Dedifferentiated amniotic fluid mesenchymal stem cell (primary cell): ENCODE measurements at regions not wholly inside any gene's neighbourhood (a gene's known extent, or its start where the extent isn't known, plus 50 kb on each side); places are given as distances from the start of the nearest gene placed in this dataset.

Experiments used
- DNase-seq: peaks from one replicate; pipeline ENCODE4 v3.0.0-alpha.2; 2016; ENCODE audit errors: extremely low spot score

DNA sequence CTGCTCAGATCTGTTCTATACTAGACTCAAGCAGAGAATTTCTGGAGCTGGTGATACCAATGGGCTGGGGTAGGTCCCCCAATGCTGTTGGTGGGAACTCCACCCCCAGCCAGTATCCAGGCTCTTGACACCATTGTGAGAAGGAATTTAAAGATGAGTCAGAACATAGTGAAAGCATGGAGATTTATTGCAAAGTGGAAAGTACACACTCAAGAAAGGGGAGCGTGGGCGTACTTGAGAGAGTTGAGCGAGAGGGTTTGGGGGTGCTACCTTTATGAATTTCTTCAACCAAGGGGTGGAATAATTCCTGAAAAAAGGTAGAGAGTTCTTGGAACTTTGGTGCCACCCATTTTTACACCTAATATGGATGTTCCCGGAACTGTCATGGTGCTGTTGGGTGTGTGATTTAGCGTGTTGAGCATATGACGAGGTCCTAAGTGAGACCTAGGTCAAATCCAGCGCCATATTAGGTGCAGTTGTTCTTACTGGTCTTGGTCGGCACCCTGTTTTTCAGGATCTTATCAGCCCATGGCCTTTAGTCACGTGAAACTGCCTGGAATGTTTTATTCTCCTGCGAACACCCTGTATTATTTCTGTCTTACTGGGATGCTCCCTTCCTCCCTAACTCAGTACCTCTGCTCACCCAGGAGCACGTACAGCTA is 122.0 kb upstream of the AHR start:
- no peak for DNase-seq

DNA sequence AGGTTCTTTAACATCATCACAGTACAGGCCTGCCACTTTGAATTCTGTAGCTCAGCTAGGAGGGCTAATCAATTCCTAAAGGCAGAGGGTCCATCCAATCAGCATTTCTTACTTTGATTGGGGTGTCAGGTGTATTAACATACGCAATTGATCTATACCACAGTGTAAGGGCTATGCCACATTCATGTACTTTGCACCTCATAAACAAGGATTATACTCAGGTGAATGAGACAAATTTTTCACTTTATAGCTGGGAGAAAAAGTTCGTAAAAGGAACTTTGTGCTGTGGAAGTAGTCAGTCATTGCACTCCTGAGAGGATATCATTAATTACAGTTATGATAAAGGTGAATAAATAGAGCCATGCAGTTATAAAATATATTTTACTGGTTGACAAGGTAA is 119.9 kb upstream of the AHR start:
- DNase-seq = no peak

DNA sequence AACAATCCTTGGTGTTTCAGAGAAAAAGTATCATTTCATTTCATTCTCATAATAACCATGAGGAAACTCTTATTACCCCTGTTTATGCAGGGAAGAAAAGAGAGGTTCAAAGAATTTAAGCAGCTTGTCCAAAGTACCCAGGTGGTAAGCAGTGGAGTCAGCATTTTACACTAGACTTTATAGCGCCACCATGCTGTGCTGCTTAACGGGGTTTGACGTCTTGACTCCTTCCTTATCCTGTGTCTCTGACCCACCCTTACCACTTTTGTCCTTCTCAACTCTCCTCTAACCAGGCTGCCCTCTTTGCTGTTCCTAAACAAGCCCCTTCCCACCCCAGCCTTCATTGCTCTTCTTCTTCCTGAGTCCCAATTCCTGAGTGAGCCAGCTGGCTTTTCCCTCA is 117.0 kb upstream of the AHR start:
- DNase-seq = no peak

DNA sequence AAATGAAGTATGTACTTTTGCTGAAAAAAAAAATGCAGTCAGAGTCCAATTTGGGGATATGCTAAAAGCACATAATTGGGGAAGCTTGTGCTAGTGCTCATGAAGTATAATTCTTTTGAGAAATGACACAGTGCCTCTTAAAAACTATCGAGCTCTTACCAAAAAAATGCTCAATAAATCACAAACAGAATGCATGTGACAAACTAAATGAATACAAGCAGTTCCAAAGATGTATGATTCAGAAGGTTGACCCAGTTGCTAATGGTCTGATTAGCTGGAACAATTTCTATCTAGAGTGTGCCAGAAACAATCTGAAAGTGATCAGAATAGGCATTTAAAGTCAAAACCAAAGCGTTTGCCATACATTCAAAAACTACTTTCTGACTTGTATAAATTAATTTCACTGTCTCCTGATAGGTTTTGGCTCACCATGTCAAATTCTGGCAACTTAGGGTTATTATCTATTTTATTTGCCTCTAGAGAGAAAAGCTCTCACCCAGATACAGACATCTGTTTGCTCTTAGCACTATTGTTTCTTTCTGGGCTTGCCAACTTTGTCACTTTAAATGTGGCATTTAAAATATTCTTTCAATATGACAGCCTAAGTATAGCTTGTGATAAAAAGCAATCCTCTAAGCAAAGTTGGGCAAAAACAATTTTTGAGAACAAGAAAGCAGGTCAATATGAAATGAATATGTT is 114.7 kb upstream of the AHR start:
- DNase-seq = no peak

GRCh38 chr7:17184805-17185689 is 113.4 kb upstream of the AHR start:
- DNase-seq = no peak

DNA sequence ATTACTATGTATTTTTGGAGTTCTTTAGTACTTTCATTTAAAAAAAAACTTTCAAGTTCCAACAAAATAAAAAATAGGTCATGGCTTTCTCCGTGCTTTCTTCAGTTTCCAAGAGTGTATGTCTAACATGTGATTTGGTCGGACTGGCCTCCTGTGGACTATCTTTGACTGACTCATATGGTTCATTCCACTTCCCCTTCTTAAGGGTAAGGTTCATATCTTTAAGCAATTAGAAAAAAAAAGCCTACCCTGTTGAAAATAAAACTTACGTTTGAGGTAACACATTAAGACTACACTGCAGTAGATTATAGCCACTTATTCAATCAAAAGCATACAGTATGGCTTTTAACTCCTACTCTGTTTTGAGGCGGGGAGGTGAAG is 112.8 kb upstream of the AHR start:
- DNase-seq = no peak

DNA sequence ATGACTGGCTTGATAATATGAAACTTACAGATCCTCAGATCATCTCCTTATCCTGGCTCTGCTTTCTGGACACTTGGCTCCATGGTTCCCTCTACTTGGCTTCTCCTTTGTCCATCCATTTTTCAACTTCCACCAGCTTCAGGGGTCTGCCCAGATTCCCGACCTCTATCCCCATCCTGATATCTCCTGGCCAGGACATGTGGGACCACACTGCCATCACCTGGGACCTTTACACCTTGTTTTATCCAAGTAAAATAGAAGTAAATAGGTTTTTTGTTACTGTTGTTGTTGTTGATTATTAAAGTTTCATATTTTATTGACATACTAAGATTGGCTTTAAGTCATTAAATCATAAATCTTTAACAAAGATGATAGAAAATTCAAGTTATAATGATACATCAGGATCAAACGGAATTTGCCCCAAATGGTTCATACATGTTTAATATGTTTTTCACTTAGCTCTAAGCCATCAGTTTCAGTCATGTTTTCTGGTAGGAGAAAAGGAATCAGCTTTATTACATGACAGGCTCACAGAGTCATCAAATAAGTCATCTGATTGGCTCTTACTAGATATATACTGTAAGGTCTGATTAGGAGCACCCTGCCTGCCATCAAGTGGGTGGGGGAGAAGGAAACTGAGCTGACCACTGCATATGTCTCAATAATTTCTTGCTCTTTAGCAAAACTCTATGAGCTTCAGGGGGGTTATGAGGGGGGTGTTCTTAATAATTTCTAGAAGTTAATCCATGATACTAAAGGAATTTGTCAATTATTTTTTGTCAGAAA is 111.5 kb upstream of the AHR start:
- no peak for DNase-seq

- DNase-seq = no peak
Observed at GRCh38 chr7:17194656-17195055, 103.8 kb upstream of the AHR start.

GRCh38 chr7:17195576-17195975 is 102.9 kb upstream of the AHR start:
- DNase-seq = no peak

GRCh38 chr7:17205910-17206309 is 92.5 kb upstream of the AHR start:
- no peak for DNase-seq

- DNase-seq = no peak
Observed at GRCh38 chr7:17206349-17206905, 92.0 kb upstream of the AHR start.

- no peak for DNase-seq
Observed at GRCh38 chr7:17207220-17207619, 91.2 kb upstream of the AHR start.

DNA sequence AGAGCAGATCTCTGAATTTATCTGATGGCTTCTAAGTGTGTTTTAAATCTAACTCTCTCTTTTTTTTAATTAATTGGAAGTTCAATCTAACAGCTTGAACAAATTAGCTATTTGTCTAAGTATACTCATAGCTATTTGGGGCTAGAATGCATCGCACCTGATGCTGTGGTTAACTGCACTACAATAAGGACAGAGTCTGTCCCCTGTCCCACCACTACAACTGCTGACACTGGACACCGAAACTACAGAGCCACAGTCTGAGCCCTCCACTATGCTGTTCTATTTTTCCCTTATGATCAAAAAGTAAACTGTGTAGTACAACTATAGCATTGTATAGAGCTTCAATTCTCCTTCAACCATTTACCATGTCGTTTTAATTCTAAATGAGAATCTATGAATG is 89.4 kb upstream of the AHR start:
- DNase-seq = no peak

GRCh38 chr7:17211307-17211836 is 87.1 kb upstream of the AHR start:
- DNase-seq = no peak

- no peak for DNase-seq
Observed at GRCh38 chr7:17212188-17212587, 86.3 kb upstream of the AHR start.

DNA sequence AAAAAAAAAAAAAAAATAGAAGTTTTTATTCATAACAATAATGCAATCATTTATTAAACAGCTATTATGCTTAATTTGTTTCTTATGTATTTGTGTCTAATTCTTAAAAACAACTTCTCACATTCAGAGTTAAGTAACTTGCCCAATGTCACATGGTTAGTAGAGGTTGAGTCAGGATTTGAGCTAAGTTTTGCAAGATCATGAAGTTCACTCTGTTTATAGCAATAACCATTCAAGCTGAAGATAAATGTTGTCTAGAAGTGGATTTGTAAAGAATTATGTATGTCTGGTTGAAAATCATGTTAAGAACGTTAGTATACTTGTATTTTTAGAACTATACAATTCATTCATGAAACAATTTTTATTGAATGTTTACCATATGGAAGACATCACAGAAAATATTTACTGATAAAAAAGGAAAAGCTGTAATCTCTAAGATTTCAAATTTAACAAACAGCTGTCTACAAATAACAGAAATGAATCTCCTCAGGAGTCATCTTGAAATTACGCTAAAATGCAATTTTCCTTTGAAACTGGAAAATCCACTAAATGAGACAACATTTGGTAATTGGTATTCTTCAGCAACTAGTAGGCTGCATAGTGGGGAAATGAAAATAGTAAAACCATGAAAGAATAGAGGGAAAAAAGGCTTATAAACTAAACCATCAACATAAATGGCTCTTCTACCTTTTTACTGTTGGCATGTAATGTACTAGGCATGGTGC is 70.5 kb upstream of the AHR start:
- peak; percentile 12 for DNase-seq

DNA sequence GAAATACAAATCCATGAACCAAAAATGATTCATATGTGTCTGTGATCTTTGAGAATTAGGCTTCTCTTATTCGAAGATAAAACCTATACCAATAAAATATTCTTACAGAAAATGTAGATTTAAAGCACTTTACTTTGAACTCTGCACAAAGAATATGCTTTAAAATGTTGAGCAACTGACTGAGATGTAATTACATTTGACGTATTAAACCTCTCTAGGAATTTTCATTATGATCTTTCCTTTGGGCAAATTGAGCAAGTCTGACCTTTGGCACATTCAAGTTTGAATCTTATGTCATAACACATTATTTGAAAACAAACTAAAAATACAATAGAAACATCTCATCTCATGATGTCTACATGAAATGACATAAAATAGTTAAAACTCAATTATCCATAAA is 69.2 kb upstream of the AHR start:
- DNase-seq = peak; percentile 4

DNA sequence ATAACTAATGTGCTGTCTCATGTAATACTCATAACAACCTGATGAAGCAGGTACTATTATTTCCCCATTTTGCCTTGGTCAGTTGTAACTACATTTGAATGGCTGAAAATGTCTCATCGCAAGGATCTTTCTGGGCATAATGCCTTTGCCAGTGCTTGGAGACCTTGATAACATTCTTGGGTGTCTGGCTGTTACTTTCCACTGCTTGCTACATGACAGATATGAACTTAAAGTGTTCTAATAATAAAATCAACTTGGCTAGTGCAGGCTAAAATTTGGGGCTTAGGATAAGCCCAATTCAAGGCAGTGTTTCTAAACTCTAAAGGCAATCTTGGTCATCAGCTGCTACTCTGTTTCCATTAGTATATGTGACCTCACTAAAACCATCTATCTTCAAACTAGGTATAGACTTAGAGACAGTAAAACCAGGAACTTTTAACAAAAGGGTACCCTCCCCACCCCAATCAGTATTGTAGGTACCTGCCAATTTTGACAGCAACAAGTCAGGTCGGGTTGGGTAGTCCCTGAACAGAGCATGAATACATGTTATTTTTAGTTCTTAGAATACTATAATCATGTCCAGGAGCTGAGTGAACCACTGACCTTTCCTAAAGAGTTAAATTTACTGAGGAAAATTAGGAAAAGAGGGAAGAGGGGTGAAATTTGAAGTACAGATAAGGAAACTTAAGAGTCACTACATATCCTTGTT is 68.2 kb upstream of the AHR start:
- peak; percentile 4 for DNase-seq

DNA sequence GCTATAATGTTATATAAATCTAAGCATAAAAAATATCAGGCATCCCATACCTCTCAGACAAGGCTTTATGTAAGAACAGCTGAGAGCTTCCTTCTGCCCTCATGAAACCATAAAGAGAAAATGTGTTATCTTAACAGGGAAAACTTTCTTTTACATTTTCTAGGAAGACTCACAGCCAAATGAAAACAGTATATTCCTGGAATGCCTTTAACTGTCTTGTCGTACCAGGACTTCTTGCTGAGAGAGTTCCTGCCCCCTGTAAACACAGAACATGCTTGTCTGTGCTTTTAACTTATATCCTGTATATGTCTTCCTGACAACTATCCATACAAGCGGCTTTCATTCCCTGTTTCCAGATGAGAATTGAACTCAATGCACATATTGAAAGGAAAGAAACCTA is 64.8 kb upstream of the AHR start:
- DNase-seq = no peak

DNA sequence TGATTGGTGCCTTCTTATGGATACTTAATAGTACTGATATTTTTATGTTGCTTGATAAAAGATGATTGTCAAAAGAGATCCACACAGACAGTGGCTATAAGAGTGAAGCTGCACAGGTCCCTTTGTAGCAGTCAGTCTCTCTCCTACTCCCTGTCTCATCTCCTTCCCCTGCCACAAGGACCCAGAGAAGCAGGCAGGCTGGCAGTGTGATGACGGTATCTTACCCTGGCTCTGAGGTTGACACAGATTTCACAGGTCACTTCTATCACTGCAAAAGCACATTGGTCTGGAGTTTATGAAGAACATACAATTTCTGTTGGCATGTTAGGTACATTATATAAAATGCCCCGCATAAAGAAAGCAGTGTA is 64.4 kb upstream of the AHR start:
- DNase-seq = no peak
